ENCODE measurements at regions not wholly inside any gene's neighbourhood (a gene's known extent, or its start where the extent isn't known, plus 50 kb on each side); places are given as distances from the start of the nearest gene placed in this dataset.

GRCh38 chr17:70258465-70258864 lies 89.1 kb downstream of the KCNJ2 start:
- Histone ChIP-seq H3K79me1 (ENCODE audit: low read depth in 1 of 2, low read length in 2 of 2) (no peaks in the 10 kb centered on the region), H3K4ac (ENCODE audit: low read depth, low read length) (no peak overlapping the region), H3K4me2 (ENCODE audit: low read depth, low read length) (no peak overlapping the region), H2BK15ac (ENCODE audit: low read depth, low read length) (no peak overlapping the region), H2BK5ac (ENCODE audit: low read depth, low read length, poor library complexity, severe bottlenecking) (no peak overlapping the region), H3K4me1 (ENCODE audit: control insufficient read depth, insufficient read depth, low read length) (0 out of 2 replicates have a peak, but pooled peaks cover 2% of the 10 kb centered on the region), H2AK5ac (ENCODE audit: low read depth, low read length) (no peak overlapping the region), H3K56ac (ENCODE audit: extremely low read depth, insufficient read depth, low read length) (no peak overlapping the region), H3K27ac (ENCODE audit: insufficient read depth, low read length) (no peak overlapping the region), H3K23ac (ENCODE audit: low read depth, low read length) (no peak overlapping the region), H3K9me1 (ENCODE audit: insufficient read depth, low read length) (no peaks in the 10 kb centered on the region), H4K5ac (ENCODE audit: low read depth, low read length) (no peak overlapping the region), H3K9me3 (ENCODE audit: control insufficient read depth, insufficient read depth, low read length) (no peaks in the 10 kb centered on the region), H4K20me1 (ENCODE audit: insufficient read depth, low read length) (no peaks in the 10 kb centered on the region), H3K9ac (ENCODE audit: low read depth, low read length) (no peak overlapping the region), H3K4me3 (ENCODE audit: insufficient read depth, low read depth, low read length) (no peak overlapping the region), H2AK9ac (replicated peaks; ENCODE audit: low read depth, low read length, poor library complexity) (no peak overlapping the region), H2BK20ac (ENCODE audit: low read depth, low read length) (no peak overlapping the region), H4K91ac (ENCODE audit: insufficient read depth, low read depth, low read length) (no peak overlapping the region), H3K14ac (replicated peaks; ENCODE audit: low read depth, low read length) (no peak overlapping the region), H3K36me3 (ENCODE audit: control insufficient read depth, insufficient read depth, low read length) (no peaks in the 10 kb centered on the region), H3K27me3 (ENCODE audit: control insufficient read depth, insufficient read depth, low read length) (no peaks in the 10 kb centered on the region), H2BK120ac (ENCODE audit: low read depth, low read length) (no peak overlapping the region), H4K8ac (ENCODE audit: low read depth in 2 of 2, low read length in 2 of 2) (no peak overlapping the region), H3K18ac (ENCODE audit: low read depth, low read length) (no peak overlapping the region), H2AFZ (replicated peaks; ENCODE audit: low read length, poor library complexity) (no peak overlapping the region)
- intact Hi-C loops (cut with micrococcal nuclease), result no loop called here
- TF ChIP-seq RAD21 (IDR thresholded peaks at IDR 0.05; ENCODE audit: low read length) (no peak), RFX5 (IDR thresholded peaks at IDR 0.05; ENCODE audit: low read depth, low read length) (no peak), MXI1 (IDR thresholded peaks at IDR 0.05; ENCODE audit: borderline replicate concordance, low read depth, low read length) (no peak), FOS (IDR thresholded peaks at IDR 0.05; ENCODE audit: low read depth, low read length) (no peak), SMC3 (IDR thresholded peaks at IDR 0.05; ENCODE audit: low read depth, low read length) (no peak), MAFK (IDR thresholded peaks at IDR 0.05; ENCODE audit: low read depth, low read length) (no peak)
- TF ChIP-seq, protein P1, sequence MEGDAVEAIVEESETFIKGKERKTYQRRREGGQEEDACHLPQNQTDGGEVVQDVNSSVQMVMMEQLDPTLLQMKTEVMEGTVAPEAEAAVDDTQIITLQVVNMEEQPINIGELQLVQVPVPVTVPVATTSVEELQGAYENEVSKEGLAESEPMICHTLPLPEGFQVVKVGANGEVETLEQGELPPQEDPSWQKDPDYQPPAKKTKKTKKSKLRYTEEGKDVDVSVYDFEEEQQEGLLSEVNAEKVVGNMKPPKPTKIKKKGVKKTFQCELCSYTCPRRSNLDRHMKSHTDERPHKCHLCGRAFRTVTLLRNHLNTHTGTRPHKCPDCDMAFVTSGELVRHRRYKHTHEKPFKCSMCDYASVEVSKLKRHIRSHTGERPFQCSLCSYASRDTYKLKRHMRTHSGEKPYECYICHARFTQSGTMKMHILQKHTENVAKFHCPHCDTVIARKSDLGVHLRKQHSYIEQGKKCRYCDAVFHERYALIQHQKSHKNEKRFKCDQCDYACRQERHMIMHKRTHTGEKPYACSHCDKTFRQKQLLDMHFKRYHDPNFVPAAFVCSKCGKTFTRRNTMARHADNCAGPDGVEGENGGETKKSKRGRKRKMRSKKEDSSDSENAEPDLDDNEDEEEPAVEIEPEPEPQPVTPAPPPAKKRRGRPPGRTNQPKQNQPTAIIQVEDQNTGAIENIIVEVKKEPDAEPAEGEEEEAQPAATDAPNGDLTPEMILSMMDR (conservative IDR thresholded peaks at IDR 0.05; ENCODE audit: low read depth, low read length), result no peak
- ChIA-PET CTCF (no interaction called here), POLR2A (ENCODE audit: unreplicated experiment) (no interaction called here)
- BruUV-seq (replicated peaks), result no TSS peak
- dilution Hi-C loops (cut with HindIII; ENCODE audit: low sequenced_read_pairs, unreplicated experiment), result no loop called here
- DNase-seq (no peak), ATAC-seq (ENCODE audit: low read depth) (no peak)
- in situ Hi-C loops (cut with MboI; ENCODE audit: low sequenced_read_pairs), result no loop called here

All from IMR-90 (cell line).